ENCODE measurements at regions not wholly inside any gene's neighbourhood (a gene's known extent, or its start where the extent isn't known, plus 50 kb on each side); places are given as distances from the start of the nearest gene placed in this dataset.

- H3K4me3 ChIP-seq (ENCODE audit: low read depth, low read length), result no peak overlapping the region
- in situ Hi-C loops (cut with HindIII; ENCODE audit: low pct_ligation_motif_present, low sequenced_read_pairs), result no loop called here
- TF ChIP-seq CTCF (IDR thresholded peaks at IDR 0.05; ENCODE audit: low read depth, low read length, missing control alignments), result no peak
- H3K27ac ChIP-seq, result no peak overlapping the region
- no peaks in the 10 kb centered on the region for H3K27me3 ChIP-seq (replicated peaks)
- H3K36me3 ChIP-seq (replicated peaks), result no peaks in the 10 kb centered on the region
- no peak for DNase-seq
Observed at GRCh38 chr13:108460043-108460442, 169.4 kb upstream of the MYO16 start.

- no peaks in the 10 kb centered on the region for H3K36me3 ChIP-seq (replicated peaks)
- no peak for TF ChIP-seq CTCF (IDR thresholded peaks at IDR 0.05; ENCODE audit: low read depth, low read length, missing control alignments)
- H3K27ac ChIP-seq, result no peak overlapping the region
- DNase-seq, result no peak
- in situ Hi-C loops (cut with HindIII; ENCODE audit: low pct_ligation_motif_present, low sequenced_read_pairs), result no loop called here
- no peaks in the 10 kb centered on the region for H3K27me3 ChIP-seq (replicated peaks)
- H3K4me3 ChIP-seq (ENCODE audit: low read depth, low read length), result no peak overlapping the region
Observed at GRCh38 chr13:108460746-108461145, 168.7 kb upstream of the MYO16 start.

DNA sequence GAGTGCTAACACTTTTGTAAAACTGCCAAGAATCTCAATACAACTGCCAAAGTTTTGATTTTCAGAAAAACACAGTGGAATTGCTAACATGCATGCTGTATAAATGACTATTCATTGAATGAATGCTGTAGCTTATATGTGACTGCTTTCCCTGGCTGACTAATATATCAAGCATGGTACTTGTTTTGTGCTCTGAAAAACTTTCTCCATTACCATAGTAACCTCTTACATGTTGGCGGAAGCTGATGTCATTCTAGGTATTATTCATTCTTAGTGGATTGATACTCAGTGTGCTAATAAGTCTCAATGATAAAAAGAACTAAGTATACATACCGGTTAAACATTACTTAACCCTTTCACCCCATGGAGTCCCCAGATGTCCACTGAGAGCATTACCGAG is 166.1 kb upstream of the MYO16 start:
- Histone ChIP-seq H3K27me3 (replicated peaks) (no peaks in the 10 kb centered on the region), H3K27ac (peak overlapping the region; percentile 85), H3K4me3 (ENCODE audit: low read depth, low read length) (no peak overlapping the region), H3K36me3 (replicated peaks) (no peaks in the 10 kb centered on the region)
- TF ChIP-seq CTCF (IDR thresholded peaks at IDR 0.05; ENCODE audit: low read depth, low read length, missing control alignments), result no peak
- in situ Hi-C loops (cut with HindIII; ENCODE audit: low pct_ligation_motif_present, low sequenced_read_pairs), result no loop called here
- DNase-seq, result peak; percentile 90

- Histone ChIP-seq H3K27me3 (replicated peaks) (no peaks in the 10 kb centered on the region), H3K4me3 (ENCODE audit: low read depth, low read length) (no peak overlapping the region), H3K36me3 (replicated peaks) (no peaks in the 10 kb centered on the region), H3K27ac (no peak overlapping the region)
- in situ Hi-C loops (cut with HindIII; ENCODE audit: low pct_ligation_motif_present, low sequenced_read_pairs), result no loop called here
- no peak for TF ChIP-seq CTCF (IDR thresholded peaks at IDR 0.05; ENCODE audit: low read depth, low read length, missing control alignments)
- no peak for DNase-seq
Observed at GRCh38 chr13:108470921-108471320, 158.5 kb upstream of the MYO16 start.

DNA sequence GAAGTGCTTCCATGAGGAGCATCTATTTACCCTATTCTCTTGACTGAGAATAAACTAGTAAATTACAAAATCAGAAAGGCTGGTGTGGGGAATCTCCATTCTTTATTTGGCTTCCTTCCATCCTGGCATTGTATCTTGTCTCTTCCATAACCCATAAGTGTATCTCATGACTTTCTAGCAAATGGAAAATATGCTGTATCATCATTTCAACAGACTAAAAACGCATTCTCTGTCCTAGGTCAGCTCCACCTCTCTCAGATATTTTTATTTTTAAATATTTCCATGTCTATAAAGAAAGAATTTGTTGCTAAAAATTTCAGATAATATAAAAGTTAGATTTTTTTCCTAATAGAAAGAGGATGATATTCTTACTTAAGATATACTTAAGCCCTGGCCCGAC is 154.2 kb upstream of the MYO16 start:
- Histone ChIP-seq H3K36me3 (replicated peaks) (no peaks in the 10 kb centered on the region), H3K27me3 (replicated peaks) (no peaks in the 10 kb centered on the region), H3K4me3 (ENCODE audit: low read depth, low read length) (no peak overlapping the region), H3K27ac (no peak overlapping the region)
- TF ChIP-seq CTCF (IDR thresholded peaks at IDR 0.05; ENCODE audit: low read depth, low read length, missing control alignments), result no peak
- in situ Hi-C loops (cut with HindIII; ENCODE audit: low pct_ligation_motif_present, low sequenced_read_pairs), result no loop called here
- no peak for DNase-seq

DNA sequence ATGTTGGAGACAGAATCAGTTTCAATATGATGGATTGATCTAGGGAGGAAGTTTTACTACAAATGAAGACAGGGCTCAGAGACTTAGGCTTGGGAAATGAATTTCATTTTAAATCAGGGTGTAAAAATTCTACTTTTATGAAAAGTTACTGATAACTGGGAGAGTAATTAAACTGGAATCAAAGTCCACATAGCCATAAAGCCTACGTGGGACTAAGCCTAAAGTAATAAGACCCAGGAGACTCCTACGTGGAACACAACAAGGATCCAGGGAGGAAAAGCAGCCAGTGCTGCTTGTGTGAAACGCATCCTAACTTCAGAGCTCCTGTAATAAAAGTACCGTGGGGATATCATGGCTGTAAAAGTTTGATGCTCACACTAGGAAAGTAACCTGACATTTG is 152.0 kb upstream of the MYO16 start:
- Histone ChIP-seq H3K27ac (no peak overlapping the region), H3K4me3 (ENCODE audit: low read depth, low read length) (no peak overlapping the region), H3K27me3 (replicated peaks) (no peaks in the 10 kb centered on the region), H3K36me3 (replicated peaks) (no peaks in the 10 kb centered on the region)
- DNase-seq, result no peak
- no peak for TF ChIP-seq CTCF (IDR thresholded peaks at IDR 0.05; ENCODE audit: low read depth, low read length, missing control alignments)
- in situ Hi-C loops (cut with HindIII; ENCODE audit: low pct_ligation_motif_present, low sequenced_read_pairs), result no loop called here
